G401.6 (cell line): ENCODE measurements at regions not wholly inside any gene's neighbourhood (a gene's known extent, or its start where the extent isn't known, plus 50 kb on each side); places are given as distances from the start of the nearest gene placed in this dataset.

ENCODE experiments used
- FAIRE-seq: peaks from 2 replicates; lab custom pipeline; 2012; peaks lifted over from hg19 to GRCh38; lab: Jason Lieb, UNC

DNA sequence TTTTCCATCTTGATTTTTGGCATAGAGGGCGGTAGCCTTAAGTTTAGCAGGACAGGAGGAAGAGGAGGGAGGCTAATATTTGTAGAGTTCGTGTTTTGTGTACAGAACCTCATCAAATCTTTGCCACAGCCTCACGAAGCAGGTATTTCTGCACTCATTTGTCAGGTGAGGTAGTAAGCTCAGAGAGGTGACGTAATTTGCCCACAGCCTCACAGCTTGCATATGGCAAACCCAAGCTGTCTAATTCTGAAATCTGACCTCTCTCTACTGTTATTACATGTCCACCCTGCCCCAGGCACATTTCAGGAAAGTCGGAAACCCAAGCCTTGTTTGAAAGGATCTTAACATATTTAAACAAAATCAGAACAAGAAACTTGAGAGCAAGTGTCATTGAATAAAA lies 91.1 kb upstream of the TPM1 start:
- FAIRE-seq, result no peak

DNA sequence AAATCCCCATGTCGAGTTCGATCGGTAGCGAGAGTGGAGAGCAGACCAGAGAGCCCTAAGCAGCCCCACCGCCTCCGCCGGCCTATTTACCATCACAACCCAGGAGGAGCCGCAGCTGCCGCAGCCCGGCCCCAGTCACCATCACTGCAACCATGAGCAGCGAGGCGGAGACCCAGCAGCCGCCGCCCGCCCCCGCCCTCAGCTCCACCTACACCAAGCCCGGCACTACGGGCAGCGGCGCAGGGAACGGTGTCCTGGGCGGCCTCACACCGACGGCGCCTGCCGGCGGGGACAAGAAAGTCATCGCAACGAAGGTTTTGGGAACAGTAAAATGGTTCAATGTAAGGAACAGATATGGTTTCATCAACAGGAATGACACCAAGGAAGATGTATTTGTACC lies 89.5 kb upstream of the TPM1 start:
- FAIRE-seq, result no peak

DNA sequence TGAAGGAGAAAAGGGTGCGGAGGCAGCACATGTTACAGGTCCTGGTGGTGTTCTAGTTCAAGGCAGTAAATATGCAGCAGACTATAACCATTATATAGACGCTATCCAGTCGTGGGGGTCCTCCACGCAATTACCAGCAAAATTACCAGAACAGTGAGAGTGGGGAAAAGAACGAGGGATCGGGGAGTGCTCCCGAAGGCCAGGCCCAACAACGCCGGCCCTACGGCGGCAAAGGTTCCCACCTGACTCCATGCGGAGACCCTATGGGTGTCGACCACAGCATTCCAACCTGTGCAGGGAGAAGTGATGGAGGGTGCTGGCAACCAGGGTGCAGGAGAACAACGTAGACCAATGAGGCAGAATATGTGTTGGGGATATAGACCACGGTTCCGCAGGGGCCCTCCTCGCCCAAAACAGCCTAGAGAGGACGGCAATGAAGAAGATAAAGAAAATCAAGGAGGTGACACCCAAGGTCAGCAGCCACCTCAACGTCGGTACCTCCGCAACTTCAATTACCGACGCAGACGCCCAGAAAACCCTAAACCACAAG lies 89.0 kb upstream of the TPM1 start:
- FAIRE-seq, result no peak

DNA sequence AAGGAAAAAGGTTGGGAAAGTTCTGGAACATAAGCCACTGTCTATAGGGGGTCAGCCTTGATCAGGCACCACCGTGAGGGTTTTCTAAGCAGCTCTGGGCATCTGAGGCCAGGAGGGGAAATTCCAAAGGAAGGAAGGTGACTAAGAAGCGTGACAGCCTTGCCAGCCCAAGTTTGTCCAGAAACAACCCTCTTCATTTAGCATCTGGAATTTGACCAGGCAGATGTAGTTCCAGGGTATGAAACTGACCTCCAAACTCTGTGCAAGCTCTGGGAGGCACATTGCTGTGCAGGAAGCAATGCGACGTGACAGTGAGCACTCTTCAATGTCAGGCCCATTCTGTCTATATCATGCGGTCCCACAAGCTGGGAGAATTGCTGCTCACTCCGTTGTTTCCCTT lies 85.4 kb upstream of the TPM1 start:
- no peak for FAIRE-seq

DNA sequence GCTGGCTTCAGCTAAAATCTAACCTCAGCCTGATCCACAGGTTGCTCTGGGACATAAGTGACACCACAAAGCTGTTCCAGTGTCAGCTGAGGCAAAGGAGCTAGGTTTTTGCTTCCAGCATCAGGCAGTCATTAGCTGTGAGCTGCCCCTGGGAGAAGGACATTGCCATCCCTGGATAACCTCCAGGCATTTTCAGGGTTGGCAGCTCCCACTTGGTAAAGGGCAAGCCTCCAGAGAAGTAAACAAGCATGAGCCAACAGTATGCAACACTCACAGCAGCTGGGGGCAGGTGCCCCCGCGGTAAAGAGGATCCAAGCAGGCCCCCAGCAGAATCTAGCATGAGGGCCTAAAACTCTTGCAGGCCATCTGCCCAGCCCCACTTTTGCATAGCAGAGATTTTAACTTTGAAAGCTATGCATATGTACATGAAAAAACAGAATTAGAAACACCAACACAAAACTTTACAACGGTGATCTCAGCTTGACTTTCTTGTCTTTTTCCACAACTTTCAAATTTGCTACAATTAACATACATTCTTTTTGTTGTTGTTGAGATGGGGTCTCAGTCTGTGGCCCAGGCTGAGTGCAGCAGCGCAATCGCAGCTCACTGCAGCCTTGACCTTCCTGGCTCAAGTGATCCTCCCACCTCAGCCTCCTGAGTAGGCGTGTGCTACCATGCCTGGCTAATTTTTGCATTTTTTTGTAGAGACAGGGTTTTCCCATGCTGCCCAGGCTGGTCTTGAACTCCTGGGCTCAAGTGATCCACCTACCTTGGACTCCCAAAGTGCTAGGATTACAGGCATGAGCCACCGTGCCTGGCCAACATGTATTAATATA lies 83.8 kb upstream of the TPM1 start:
- no peak for FAIRE-seq

DNA sequence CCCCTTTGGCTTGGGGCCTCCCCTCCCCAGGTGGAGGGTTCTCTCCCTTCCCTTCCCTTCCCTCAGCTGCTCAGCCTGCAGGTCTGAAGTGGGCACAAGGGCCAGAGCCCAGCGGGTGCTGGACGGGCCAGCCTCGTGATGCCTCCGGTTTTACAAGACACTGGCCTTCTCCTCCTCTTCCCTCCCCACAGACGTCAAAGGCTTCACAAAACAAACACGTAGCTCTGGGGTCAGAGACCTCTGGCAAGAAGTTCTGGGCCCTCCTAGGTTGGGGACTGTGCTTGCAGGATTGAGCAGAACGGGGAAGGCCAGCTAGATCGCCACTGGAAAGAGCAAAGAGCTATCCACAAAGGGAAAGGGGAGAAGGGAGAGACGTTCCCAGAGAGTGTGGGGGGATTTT lies 81.4 kb upstream of the TPM1 start:
- no peak for FAIRE-seq

DNA sequence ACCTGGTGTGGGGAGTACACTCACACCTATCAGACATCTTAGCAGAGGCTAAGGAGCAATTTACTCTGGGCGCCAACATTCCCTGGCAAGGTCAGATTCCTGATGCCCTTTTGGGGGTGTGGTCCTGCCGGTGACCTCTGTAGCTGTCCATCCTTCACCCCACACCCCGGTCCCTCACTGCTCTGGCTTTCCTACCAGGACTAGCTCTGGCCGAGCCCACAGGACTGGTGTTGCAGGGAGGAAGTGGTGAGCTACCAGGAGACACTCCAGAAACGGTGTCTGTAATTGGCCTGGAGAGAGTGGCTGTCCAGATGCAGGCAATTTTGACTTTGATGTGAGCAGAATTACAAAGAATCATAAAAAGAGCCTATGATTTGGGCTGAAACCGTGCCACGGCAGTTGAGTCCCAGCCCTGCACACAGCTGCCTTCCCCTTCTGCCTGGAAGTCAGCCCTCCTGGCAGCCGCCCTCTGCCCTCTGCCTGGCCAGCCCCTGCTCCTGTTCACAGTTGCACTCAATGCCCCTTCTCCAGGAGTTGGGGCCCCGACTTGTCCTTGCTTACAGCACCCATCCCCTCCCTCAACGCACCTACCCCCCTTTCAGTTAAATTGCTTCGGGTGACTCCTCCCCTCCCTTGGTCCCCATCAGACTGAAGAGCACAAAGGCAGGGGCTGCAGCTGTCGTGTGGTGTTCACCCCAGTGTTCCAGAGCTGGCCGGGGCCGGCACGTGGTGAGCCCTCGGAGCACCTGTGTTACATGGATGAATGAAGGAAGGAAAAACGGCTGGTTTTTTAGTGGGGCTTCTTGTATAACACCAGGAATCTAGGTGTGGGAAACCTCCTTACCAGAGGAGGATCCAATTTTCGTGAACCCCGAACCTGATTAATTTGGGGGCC lies 80.2 kb upstream of the TPM1 start:
- FAIRE-seq, result no peak

DNA sequence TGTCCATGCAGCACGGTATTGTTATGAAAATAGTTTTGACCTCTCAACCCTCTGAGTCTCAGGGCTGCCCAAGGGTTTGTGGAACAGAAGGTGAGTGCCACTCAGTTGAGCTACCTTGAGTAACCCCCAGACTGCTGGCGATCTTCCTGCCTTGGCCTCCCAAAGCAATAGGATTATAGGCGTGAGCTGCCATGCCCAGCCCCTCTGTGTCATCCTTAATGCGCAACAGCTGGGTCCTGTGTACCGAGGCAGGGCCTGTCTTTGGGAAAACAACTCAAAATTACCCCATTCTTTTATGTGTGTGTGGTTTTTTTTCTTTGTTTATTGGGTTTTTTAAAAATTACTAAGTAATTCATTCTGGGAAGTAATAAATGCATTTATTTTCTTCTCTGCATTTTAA lies 78.3 kb upstream of the TPM1 start:
- FAIRE-seq, result no peak

DNA sequence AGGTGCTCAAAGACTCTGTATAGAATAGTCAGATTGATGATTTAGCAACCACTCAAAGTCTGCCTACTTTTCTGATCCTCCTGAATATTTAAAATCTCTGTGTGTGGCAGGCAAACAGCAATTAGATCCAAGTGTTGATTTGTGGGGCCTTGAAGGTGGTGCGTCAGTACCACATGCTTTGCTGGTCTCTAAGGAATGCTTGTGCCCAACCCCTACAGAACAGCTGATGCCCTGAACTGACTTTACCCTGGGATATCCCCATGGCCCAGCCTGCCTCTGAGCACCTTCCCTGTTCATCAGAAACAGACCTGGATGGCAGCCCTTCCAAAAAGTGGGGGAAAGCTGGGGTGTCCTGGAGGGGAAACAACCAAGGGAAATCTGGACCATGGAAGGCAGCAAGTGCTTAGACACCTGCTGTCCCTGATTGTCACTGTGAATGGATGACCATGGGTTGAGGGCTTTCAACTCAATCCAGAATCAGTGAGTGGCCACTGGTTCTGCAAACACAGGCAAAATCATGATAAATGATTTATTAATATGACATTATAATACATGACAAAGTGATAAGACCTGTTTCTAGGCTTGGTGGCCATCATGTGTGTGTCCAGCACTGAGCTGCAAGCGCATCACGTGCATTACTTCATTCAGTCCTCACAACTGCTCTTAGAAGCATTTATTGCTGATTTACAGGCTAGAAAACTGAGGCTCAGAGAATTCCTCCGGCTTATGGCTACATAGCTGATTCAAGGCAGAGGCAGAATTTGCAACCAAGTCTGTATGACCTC lies 76.1 kb upstream of the TPM1 start:
- no peak for FAIRE-seq

DNA sequence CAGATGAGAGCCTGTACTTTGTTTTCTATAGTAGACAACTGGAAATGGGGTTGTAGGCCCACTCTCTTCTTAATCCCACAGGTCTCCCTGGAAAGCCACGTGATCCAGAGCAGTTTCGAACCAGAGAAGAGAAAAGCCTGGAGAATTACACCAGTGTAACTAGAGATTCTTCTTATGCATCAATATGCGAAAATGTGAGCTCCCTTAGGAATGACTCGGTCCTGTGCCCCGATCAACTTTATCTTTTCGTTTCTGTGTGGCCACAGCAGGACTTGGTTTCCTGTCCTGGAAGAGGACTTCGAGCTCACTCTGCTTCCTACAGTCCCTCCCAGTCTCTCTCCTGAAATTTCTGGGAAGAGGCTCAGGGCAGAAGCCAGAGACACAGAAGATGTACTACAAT lies 73.8 kb upstream of the TPM1 start:
- no peak for FAIRE-seq

DNA sequence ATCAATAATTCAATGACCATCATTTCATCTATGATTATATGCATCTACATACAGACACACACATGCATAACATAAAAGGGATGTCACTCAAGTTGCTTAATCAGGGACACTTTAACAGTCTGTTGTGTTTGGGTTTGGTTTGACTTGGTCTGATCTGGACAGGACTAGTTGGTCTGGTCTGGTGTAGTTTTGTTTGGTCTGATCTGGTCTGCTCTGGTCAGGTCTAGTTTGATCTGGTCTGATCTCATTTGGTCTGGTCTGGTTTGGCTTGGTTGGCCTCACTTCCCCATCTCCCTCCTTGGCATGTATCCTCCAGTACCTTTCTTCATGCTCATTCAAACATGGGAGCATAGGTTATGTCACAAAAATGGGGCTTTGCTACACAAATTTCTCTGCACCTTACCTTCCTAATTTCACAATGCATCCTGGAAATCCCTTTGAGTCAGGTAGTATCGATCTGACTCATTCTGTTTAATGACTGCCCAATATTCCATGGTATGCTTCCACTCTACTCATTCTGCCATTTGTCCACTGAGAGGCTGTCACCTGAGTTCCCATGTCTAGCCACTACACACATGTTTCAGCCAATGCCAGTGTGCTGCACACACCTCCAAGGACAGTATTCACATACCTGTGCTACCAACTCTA lies 73.0 kb upstream of the TPM1 start:
- FAIRE-seq, result peak; percentile 72

DNA sequence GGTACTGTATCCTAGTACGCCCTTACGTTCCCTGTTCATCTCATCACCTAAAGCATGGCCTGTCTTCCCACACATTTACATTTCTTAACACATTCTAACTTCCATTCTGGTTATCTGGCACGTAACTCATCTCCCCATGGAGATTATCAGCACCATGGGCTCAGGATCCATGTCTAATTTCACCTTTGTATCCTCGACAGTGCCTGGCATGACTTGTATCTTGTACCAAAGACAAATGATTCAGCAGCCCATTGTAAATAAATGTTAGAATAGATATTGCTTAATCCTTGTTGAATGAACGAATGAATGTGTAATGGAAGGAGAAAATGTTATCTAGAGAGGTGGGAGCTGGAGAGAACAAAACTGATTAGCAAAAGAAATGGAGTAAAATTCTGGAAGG lies 69.7 kb upstream of the TPM1 start:
- no peak for FAIRE-seq

DNA sequence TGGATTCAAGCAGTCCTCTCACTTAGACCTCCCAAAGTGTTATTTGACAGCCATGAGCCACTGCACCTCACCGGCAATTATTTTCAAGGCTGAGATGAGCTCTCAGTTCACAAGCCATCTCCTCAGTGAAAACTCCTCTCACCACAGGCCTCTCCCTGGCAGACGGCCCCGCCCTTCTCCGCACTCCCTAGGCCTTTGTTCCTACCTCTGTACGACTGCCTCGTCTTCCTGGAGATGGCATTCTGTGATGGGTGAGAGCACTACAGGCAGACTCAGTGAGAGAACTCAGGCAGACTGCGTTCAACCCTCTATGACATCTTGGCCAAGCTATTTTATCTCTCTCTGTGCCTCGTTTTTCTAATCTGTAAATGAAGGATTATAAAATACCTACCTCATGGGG lies 67.0 kb upstream of the TPM1 start:
- no peak for FAIRE-seq

DNA sequence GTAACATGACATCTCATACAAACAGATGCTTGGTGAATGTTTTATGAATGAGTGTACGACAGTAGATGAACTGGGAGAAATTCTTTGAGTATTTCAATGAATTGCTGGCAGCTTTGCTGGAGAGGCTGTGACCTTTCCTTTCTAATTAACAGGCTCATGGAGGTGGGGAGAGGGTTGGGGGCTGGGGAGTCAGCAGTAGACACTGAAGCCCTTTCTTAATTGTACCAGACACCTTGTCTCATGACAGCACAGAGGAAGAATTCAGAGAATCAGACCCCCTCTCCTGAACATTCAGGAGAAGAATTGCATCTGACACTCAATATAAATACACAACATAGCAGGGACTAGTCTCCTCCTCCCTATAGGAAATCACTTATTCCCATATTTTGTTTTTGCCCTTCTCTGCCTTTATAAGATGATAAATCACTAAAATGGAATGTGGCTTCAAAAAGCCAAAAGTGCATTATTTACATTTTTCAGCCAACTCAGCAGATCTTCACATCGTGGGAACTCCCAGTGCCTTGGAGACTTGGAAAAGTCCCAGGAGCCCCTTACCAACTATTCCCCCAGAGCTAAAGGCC lies 66.2 kb upstream of the TPM1 start:
- peak; percentile 99 for FAIRE-seq

DNA sequence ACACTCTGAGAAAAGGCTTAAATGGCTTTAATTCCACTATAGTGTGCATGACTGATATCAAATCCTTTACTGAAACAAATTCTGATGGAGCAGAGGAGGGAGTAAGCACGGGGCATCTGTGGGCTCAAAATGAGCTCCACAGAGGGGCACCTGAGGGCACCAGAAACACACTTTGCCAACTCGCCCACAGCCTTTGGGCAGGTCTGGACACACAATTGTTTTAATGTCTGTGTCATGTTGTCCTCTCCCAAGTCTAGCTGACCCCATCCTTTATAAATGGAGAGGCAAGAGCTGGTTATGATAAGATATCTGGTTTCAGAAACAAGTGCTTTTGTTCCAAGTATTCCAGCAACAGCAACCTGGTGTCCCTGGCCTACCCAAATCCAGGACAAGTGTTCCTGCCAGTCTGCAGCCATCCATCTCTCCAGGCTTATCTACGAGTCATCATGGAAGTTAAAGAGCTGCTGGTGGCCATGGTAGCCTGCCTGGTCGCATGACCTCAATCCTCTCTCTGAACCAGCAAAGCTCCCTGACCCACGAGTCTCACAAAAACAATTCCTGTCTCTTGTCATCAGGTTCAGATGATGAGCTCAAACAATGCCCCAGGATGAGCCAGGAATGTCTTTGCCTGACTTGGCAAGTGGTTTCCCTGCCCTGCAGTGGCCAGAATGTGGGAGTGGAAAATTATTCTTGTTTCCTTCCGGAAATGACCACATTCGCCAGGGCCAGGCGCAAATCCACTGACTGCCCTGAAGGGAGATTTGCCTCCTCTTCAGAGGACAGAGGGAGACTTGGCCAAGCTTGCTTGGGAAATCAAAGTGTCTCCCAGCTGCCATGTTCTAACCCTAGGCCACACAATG lies 64.4 kb upstream of the TPM1 start:
- no peak for FAIRE-seq

DNA sequence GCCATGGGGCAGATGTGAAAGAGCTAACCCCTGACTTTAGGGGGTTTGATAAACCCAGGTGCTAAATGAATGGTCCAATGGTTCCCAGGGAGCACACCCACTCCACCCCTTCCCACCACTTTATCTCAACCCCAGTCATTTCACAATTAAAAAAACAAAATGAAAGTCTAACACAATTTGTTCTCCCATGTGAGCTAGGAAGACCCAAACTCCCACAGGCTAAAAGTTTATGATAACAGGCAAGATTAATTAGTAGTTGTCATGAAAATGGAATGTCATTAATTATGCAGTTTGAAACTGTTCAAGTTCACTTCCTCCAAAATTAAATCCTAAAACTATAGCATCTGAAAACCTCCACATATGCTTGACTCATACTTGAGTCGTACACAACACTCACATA lies 63.3 kb upstream of the TPM1 start:
- peak; percentile 76 for FAIRE-seq

DNA sequence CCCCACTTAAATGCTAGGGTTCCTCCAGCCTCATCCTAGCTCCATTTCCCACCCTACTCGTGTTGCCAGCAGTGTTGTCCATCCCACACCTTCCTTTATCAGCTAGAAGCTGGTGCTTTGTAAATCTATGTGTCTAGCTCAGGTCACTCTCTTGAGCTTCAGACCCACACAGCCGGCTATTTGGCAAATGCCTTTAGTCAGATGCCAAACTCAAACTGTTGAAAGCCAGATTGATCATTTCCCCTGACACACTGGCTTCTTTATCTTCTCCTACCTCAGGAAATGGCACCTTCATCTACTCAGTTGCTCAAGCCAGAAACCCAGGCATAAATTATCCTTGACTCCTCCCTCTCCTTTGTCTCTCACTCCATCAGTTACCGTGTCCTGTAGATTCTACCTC lies 61.5 kb upstream of the TPM1 start:
- FAIRE-seq, result no peak

DNA sequence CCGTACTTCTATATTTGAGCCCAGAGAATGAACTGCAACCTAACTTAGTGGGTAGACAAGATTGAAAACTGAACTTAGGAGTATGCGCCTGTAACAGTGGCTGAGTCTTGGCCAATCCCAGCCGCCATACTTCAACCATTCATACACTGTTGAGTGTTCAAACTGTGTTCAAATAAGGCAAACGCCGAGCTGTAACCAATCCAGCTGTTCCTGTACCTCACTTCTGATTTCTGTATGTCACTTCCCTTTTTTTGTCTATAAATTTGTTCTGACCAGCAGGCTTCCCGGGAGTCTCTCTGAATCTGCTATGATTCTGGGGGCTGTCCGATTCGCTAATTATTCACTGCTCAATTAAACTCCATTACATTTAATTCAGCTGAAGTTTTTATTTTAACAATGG lies 58.6 kb upstream of the TPM1 start:
- FAIRE-seq, result no peak

DNA sequence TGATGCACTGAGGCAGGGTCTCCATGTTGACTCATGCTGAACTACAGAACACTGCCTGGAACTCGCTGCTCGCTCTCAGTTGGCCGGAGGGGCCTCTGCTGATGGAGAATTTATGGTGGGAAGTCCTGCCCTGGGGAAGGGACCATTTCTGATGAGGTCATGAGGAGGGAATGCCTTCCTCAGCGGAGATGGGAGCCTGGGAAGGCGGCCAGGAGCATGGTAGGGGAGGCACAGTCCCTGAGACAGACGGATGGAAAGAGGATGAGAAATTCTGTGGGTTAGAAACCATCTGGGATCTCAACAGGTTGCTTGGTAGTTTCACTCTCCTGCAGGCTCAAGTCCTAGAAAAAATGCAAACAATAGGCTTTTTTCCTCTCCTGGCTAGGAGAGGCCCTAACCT lies 56.8 kb upstream of the TPM1 start:
- FAIRE-seq, result peak; percentile 90

DNA sequence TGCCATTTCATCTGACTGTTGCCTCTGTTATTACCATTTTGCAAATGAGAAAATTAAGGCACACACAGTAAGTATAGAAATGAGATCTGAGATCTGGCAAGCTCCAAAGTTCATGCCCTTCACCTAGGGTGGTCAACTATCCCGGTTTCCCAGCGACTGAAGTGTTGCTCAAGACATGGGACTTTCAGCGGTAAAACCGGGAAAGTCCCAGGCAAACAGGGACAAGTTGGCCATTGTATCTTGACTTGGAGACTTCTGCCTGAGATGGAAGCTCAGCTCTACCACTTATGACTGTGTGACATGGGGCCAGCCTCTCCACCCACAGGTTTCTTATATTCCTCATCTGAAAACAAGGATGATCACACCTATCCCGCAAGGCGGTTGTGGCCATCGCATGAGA lies 55.6 kb upstream of the TPM1 start:
- peak; percentile 40 for FAIRE-seq

DNA sequence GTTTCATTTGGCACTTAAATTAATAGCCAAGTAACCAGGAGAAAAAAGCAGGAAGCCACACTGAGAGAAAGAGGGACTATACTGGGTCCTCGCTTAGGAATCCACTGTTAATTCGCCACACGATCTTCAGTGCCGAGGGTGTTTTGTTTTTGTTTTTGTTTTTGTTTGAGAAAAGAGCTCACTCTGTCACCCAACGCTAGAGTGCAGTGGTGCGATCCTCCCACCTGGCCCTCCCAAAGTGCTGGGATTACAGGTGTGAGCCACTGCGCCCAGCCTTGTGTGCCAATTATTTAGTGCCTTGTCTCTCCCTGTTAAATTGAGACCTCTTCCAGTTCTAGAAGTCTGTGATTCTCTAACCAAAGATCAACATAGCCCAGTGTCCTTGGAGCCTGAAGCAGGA lies 53.8 kb upstream of the TPM1 start:
- peak; percentile 90 for FAIRE-seq
